Esophagus muscularis mucosa (tissue), 3 donors: ENCODE measurements at regions not wholly inside any gene's neighbourhood (a gene's known extent, or its start where the extent isn't known, plus 50 kb on each side); places are given as distances from the start of the nearest gene placed in this dataset.

Experiments used
- EP300 ChIP-seq: sonication (generic); formaldehyde crosslinking; IDR thresholded peaks from one replicate; pipeline ENCODE4 v1.6.1; 2017; ENCODE audit warnings: antibody characterized with exemption
- TF ChIP-seq, protein P1 (sequence below), 3 experiments: fragments of 200-600 bp in 2 of 3; fragments of 450-650 bp in 1 of 3; sonication (generic) in 2 of 3; IDR thresholded peaks; one replicate each; pipeline ENCODE4 v1.5.1; 2017 to 2019; ENCODE audit warnings: antibody characterized with exemption in 3 of 3, mild to moderate bottlenecking in 2 of 3, moderate library complexity in 1 of 3

DNA sequence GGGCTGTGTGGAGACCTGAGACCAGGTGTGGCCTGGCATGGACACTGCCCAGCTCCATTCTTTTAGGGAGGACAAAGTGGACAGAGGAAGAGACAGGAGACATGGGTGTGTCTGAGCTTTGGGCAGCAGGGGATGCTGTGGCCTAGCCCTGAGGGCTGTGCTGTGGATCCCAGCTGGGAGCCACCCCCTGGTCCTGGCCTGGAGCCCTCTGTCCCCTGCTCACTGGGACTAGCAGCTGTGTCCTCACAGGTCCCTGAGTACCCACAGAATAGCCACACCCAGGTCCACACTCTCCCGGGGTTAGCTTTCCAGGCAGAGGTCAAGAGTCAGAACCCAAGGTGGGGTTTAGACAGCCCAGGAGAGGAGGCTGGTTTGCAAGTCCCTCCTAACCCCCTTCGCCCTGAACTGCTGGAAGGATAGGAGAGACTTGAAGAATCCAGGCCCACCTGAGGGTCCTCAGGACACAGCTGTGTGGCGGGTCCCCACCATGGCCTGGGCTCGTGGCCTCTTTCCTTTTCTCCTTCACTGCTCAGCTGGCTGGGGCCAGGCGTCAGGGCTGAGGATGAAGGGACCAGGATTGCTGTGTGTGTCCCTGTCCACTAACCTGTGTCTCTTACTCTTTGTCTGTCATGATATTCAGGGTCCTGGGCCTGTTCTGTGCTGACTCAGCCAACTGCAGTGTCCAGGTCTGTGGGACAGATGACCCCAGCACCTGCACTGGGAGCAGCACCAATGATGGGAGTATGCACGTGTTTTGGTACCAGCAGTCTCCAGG lies 78.5 kb upstream of the VPREB1 start:
- TF ChIP-seq, protein P1, sequence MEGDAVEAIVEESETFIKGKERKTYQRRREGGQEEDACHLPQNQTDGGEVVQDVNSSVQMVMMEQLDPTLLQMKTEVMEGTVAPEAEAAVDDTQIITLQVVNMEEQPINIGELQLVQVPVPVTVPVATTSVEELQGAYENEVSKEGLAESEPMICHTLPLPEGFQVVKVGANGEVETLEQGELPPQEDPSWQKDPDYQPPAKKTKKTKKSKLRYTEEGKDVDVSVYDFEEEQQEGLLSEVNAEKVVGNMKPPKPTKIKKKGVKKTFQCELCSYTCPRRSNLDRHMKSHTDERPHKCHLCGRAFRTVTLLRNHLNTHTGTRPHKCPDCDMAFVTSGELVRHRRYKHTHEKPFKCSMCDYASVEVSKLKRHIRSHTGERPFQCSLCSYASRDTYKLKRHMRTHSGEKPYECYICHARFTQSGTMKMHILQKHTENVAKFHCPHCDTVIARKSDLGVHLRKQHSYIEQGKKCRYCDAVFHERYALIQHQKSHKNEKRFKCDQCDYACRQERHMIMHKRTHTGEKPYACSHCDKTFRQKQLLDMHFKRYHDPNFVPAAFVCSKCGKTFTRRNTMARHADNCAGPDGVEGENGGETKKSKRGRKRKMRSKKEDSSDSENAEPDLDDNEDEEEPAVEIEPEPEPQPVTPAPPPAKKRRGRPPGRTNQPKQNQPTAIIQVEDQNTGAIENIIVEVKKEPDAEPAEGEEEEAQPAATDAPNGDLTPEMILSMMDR (IDR thresholded peaks at IDR 0.05) = no peak
- TF ChIP-seq EP300 = no peak
